Adrenal gland (tissue), 9 donors: ENCODE measurements at regions not wholly inside any gene's neighbourhood (a gene's known extent, or its start where the extent isn't known, plus 50 kb on each side); places are given as distances from the start of the nearest gene placed in this dataset.

Experiments
- DNase-seq, 7 donors: peaks; one replicate each; pipeline ENCODE4 v3.0.0-alpha.2; 2019 to 2020
- H3K27ac ChIP-seq, 5 donors: fragments of 200-600 bp; sonication (generic) in 4 of 5; 1 replicate in 3 of 5; 2 replicates in 2 of 5; pipeline versions ENCODE4 v1.5.1 to v1.8.0; 2016 to 2020; ENCODE audit warnings: mild to moderate bottlenecking in 1 of 5
- H3K27me3 ChIP-seq: fragments of 200-600 bp; 2 replicates; pipeline ENCODE4 v1.8.0; 2021
- H3K36me3 ChIP-seq, 2 donors: fragments of 200-600 bp; replicated peaks in 1 of 2; 1 replicate in 1 of 2; 2 replicates in 1 of 2; pipeline versions ENCODE4 v1.5.1 to v1.8.0; 2018 to 2022
- H3K4me1 ChIP-seq, 2 donors: fragments of 200-600 bp; replicated peaks in 1 of 2; 1 replicate in 1 of 2; 2 replicates in 1 of 2; pipeline versions ENCODE4 v1.5.1 to v1.8.0; 2018 to 2021
- H3K4me3 ChIP-seq, 4 donors: fragments of 200-600 bp; sonication (generic) in 3 of 4; one replicate each; pipeline ENCODE4 v1.5.1; 2016 to 2018
- H3K9me3 ChIP-seq, 3 donors: fragments of 200-600 bp; sonication (generic) in 1 of 3; replicated peaks in 1 of 3; 1 replicate in 2 of 3; 2 replicates in 1 of 3; pipeline versions ENCODE4 v1.5.1 to v1.8.0; 2016 to 2021
- POLR2A ChIP-seq, 2 donors: fragments of 450-650 bp; IDR thresholded peaks; one replicate each; pipeline ENCODE4 v1.6.1; 2017; ENCODE audit warnings: antibody characterized with exemption in 2 of 2, mild to moderate bottlenecking in 2 of 2, moderate library complexity in 1 of 2
- WGBS, 4 donors: extraction: QIAGEN DNeasy Blood & Tissue Kit in 2 of 4; methylation state at CpG; one replicate each; pipeline versions ENCODE4 v1.1.5 to v1.1.7; 2013 to 2017; 5-methylcytosine and 5-hydroxymethylcytosine counted together
- intact Hi-C, 2 donors: fragments of 100-400 bp; cut with DNase I; formaldehyde crosslinking; loops; one replicate each; pipeline versions ENCODE4 v1.14.1 to v1.15.0; 2022 to 2023
- TF ChIP-seq, protein P1 (sequence below), 6 experiments: fragments of 450-650 bp in 4 of 6; fragments of 200-600 bp in 2 of 6; sonication (generic) in 1 of 6; IDR thresholded peaks; 1 replicate in 5 of 6; 2 replicates in 1 of 6; pipeline versions ENCODE4 v1.5.1 to v1.8.0; 2016 to 2021; ENCODE audit warnings: antibody characterized with exemption in 6 of 6, mild to moderate bottlenecking in 2 of 6, moderate library complexity in 1 of 6
- donor health status: healthy with polysubstance abuse.
- donor health status: Bipolar disorder and iron deficiency.
- donor health status: DM: yes; HTN: yes; CAD: no.
- donor health status: DM: no; HTN: no; CAD: no.
- donor health status: DM: no; HTN: no; CAD: no.

GRCh38 chr10:4719036-4719435, 107.0 kb upstream of the AKR1E2 start:
- Histone ChIP-seq H3K4me3 (no peak overlapping the region), H3K4me1 (no peaks in the 10 kb centered on the region), H3K27me3 (no peaks in the 10 kb centered on the region), H3K27ac (no peak overlapping the region), H3K9me3 (no peaks in the 10 kb centered on the region), H3K36me3 (no peaks in the 10 kb centered on the region)
- WGBS, 4 donors, result 66 to 85% (median 75%) methylated on average over 1 of the region's 1 CpG
- intact Hi-C loops, result no loop called here
- TF ChIP-seq POLR2A (IDR thresholded peaks at IDR 0.05), result no peak
- TF ChIP-seq, protein P1, sequence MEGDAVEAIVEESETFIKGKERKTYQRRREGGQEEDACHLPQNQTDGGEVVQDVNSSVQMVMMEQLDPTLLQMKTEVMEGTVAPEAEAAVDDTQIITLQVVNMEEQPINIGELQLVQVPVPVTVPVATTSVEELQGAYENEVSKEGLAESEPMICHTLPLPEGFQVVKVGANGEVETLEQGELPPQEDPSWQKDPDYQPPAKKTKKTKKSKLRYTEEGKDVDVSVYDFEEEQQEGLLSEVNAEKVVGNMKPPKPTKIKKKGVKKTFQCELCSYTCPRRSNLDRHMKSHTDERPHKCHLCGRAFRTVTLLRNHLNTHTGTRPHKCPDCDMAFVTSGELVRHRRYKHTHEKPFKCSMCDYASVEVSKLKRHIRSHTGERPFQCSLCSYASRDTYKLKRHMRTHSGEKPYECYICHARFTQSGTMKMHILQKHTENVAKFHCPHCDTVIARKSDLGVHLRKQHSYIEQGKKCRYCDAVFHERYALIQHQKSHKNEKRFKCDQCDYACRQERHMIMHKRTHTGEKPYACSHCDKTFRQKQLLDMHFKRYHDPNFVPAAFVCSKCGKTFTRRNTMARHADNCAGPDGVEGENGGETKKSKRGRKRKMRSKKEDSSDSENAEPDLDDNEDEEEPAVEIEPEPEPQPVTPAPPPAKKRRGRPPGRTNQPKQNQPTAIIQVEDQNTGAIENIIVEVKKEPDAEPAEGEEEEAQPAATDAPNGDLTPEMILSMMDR (IDR thresholded peaks at IDR 0.05), result no peak
- DNase-seq, result no peak

GRCh38 chr10:4718544-4718943, 107.5 kb upstream of the AKR1E2 start:
- intact Hi-C loops, result no loop called here
- WGBS, 4 donors, result 70 to 87% (median 77%) methylated on average over 4 of the region's 4 CpGs

DNA sequence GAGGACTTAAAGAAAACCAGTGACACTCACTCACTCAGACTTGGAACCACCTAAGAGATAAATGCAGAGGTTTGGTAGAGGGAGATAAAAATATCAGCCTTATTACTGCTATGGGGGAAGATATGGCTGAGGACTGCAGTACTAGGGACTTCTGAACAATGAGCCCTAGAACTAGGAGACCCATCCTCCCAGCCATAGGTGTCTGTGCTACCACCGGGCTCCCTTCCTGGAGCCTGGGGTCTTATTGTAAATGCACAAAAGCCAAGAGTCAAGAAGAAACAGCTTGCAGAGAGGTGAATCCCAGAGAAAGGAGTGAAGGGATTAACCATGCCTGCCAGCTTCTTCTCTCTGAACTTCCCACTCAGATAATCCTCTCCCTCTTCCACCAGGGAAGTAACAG, 108.3 kb upstream of the AKR1E2 start:
- no peak overlapping the region for H3K27ac ChIP-seq
- H3K9me3 ChIP-seq, result no peaks in the 10 kb centered on the region
- TF ChIP-seq, protein P1 (IDR thresholded peaks at IDR 0.05), result no peak
- no peak for TF ChIP-seq POLR2A (IDR thresholded peaks at IDR 0.05)
- H3K4me1 ChIP-seq, result no peaks in the 10 kb centered on the region
- DNase-seq, result no peak
- no peaks in the 10 kb centered on the region for H3K27me3 ChIP-seq
- intact Hi-C loops, result no loop called here
- H3K4me3 ChIP-seq, result no peak overlapping the region
- WGBS, 4 donors, result 73 to 83% (median 80%) methylated on average over 1 of the region's 1 CpG
- no peaks in the 10 kb centered on the region for H3K36me3 ChIP-seq

More at GRCh38 chr10:4718544-4718943, 107.5 kb upstream of the AKR1E2 start:
- TF ChIP-seq, protein P1 (IDR thresholded peaks at IDR 0.05), result no peak
- TF ChIP-seq POLR2A (IDR thresholded peaks at IDR 0.05), result no peak
- no peaks in the 10 kb centered on the region for H3K27me3 ChIP-seq
- DNase-seq, result no peak
- H3K4me3 ChIP-seq, result no peak overlapping the region
- H3K27ac ChIP-seq, result no peak overlapping the region
- H3K4me1 ChIP-seq, result no peaks in the 10 kb centered on the region
- H3K36me3 ChIP-seq, result no peaks in the 10 kb centered on the region
- H3K9me3 ChIP-seq, result no peaks in the 10 kb centered on the region

DNA sequence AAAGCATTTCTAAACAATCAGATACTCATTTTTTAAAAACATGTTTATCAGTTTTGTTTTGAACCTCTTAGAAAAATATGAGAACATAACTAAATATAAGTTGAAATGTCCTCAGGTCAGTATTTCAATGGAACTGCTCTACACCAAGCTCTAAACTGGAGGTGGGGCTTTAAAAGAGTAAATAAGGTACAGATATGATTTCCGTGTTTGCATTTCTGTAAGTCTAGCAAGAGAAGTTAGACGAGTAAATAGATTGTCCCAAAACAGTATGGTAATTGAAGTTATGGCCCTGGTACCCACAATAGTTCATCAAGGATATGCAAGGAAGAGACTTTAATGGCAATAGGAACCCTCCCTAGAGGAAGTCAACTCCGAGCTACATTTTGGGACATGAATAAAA, 115.1 kb upstream of the AKR1E2 start:
- H3K4me1 ChIP-seq, result no peaks in the 10 kb centered on the region
- no peak overlapping the region for H3K27ac ChIP-seq
- H3K36me3 ChIP-seq, result no peaks in the 10 kb centered on the region
- WGBS, 4 donors, result 24 to 86% (median 39%) methylated on average over 3 of the region's 3 CpGs
- TF ChIP-seq, protein P1 (IDR thresholded peaks at IDR 0.05), result no peak
- no peak for TF ChIP-seq POLR2A (IDR thresholded peaks at IDR 0.05)
- H3K4me3 ChIP-seq, result no peak overlapping the region
- no peak for DNase-seq
- H3K27me3 ChIP-seq, result no peaks in the 10 kb centered on the region
- no peaks in the 10 kb centered on the region for H3K9me3 ChIP-seq
- intact Hi-C loops, result no loop called here
